WTC11 (cell line): ENCODE measurements at regions not wholly inside any gene's neighbourhood (a gene's known extent, or its start where the extent isn't known, plus 50 kb on each side); places are given as distances from the start of the nearest gene placed in this dataset.

Experiments used
- ATAC-seq: fragments of 200-7000 bp; cut with Tn5 transposase; 2 replicates; pipeline ENCODE4 v1.10.0; 2021; ENCODE audit warnings: mild to moderate bottlenecking, moderate library complexity
- CTCF ChIA-PET: fragments of 300-600 bp; sonication (Branson Sonifier 250); formaldehyde crosslinking; loops from one replicate; lab custom pipeline; 2021; ENCODE audit warnings: antibody characterized with exemption; lab: Charles Lee
- POLR2A ChIA-PET: fragments of 350-600 bp; sonication (Branson Sonifier 250); formaldehyde crosslinking; loops from one replicate; lab custom pipeline; 2021; ENCODE audit warnings: antibody characterized with exemption; lab: Charles Lee
- DNase-seq: peaks from one replicate; pipeline ENCODE4 v3.0.0; 2021; ENCODE audit warnings: low spot score
- H3K27ac Mint-ChIP-seq: 2 replicates; pipeline ENCODE4 v1.8.0; 2021; ENCODE audit warnings: mixed read lengths
- H3K27me3 Mint-ChIP-seq: 2 replicates; pipeline ENCODE4 v1.8.0; 2021; ENCODE audit warnings: low read depth, mild to moderate bottlenecking, moderate library complexity, mixed read lengths
- H3K36me3 Mint-ChIP-seq: 2 replicates; pipeline ENCODE4 v1.8.0; 2021; ENCODE audit warnings: mixed read lengths
- H3K4me1 Mint-ChIP-seq: 2 replicates; pipeline ENCODE4 v1.8.0; 2022; ENCODE audit warnings: mixed read lengths
- H3K4me3 Mint-ChIP-seq: 2 replicates; pipeline ENCODE4 v1.8.0; 2021; ENCODE audit warnings: mild to moderate bottlenecking, moderate library complexity, mixed read lengths
- H3K9me3 Mint-ChIP-seq: 2 replicates; pipeline ENCODE4 v1.8.0; 2021; ENCODE audit warnings: mixed read lengths
- AFF4 ChIP-seq: sonication (generic); formaldehyde crosslinking; IDR thresholded peaks from 2 replicates; pipeline ENCODE4 v1.8.1; 2023; ENCODE audit warnings: mild to moderate bottlenecking, missing genetic modification reagents, borderline replicate concordance
- ARID4B ChIP-seq: sonication (generic); formaldehyde crosslinking; IDR thresholded peaks from 2 replicates; pipeline ENCODE4 v1.8.0; 2023; ENCODE audit warnings: missing genetic modification reagents, mild to moderate bottlenecking, borderline replicate concordance
- ATF2 ChIP-seq: sonication (generic); formaldehyde crosslinking; IDR thresholded peaks from 2 replicates; pipeline ENCODE4 v1.8.1; 2022; ENCODE audit warnings: low read depth, missing genetic modification reagents, borderline replicate concordance
- CDX4 ChIP-seq: fragments of 250-450 bp; sonication (Bioruptor Pico); IDR thresholded peaks from 2 replicates; pipeline ENCODE4 v1.9.0; 2021; ENCODE audit warnings: moderate library complexity, mild to moderate bottlenecking, inconsistent platforms, borderline replicate concordance
- CTCF ChIP-seq: fragments of 200-600 bp; IDR thresholded peaks from 2 replicates; pipeline ENCODE4 v1.8.0; 2022; ENCODE audit warnings: antibody characterized with exemption
- IRF1 ChIP-seq: sonication (generic); formaldehyde crosslinking; IDR thresholded peaks from 2 replicates; pipeline ENCODE4 v1.8.0; 2023; ENCODE audit warnings: missing genetic modification reagents
- MXD4 ChIP-seq: fragments of 250-450 bp; sonication (Bioruptor Pico); IDR thresholded peaks from 2 replicates; pipeline ENCODE4 v1.8.0; 2021; ENCODE audit warnings: mild to moderate bottlenecking, moderate library complexity, borderline replicate concordance
- MYBL2 ChIP-seq: sonication (generic); formaldehyde crosslinking; IDR thresholded peaks from 2 replicates; pipeline ENCODE4 v1.8.1; 2023; ENCODE audit warnings: mild to moderate bottlenecking, moderate library complexity, missing genetic modification reagents
- NFATC4 ChIP-seq: fragments of 250-450 bp; sonication (Bioruptor Pico); IDR thresholded peaks from 2 replicates; pipeline ENCODE4 v1.9.0; 2021; ENCODE audit warnings: mild to moderate bottlenecking
- OVOL2 ChIP-seq: fragments of 250-450 bp; sonication (Bioruptor Pico); IDR thresholded peaks from 2 replicates; pipeline ENCODE4 v1.9.0; 2021; ENCODE audit warnings: mild to moderate bottlenecking, borderline replicate concordance
- RORB ChIP-seq: fragments of 250-450 bp; sonication (Bioruptor Pico); IDR thresholded peaks from 2 replicates; pipeline ENCODE4 v1.9.0; 2021; ENCODE audit warnings: mild to moderate bottlenecking
- TCF7 ChIP-seq: sonication (generic); formaldehyde crosslinking; IDR thresholded peaks from 2 replicates; pipeline ENCODE4 v1.8.0; 2022; ENCODE audit warnings: mild to moderate bottlenecking, low read depth, missing genetic modification reagents, moderate library complexity
- TEAD4 ChIP-seq: sonication (generic); formaldehyde crosslinking; IDR thresholded peaks from 2 replicates; pipeline ENCODE4 v1.8.0; 2022; ENCODE audit warnings: mild to moderate bottlenecking, missing genetic modification reagents
- USF2 ChIP-seq: sonication (generic); formaldehyde crosslinking; IDR thresholded peaks from 2 replicates; pipeline ENCODE4 v1.8.1; 2023; ENCODE audit warnings: mild to moderate bottlenecking, missing genetic modification reagents, moderate library complexity
- ZNF263 ChIP-seq: sonication (generic); formaldehyde crosslinking; IDR thresholded peaks from 2 replicates; pipeline ENCODE4 v1.8.1; 2022; ENCODE audit warnings: low read depth, mild to moderate bottlenecking, moderate library complexity, missing genetic modification reagents
- ZNF512 ChIP-seq: sonication (generic); formaldehyde crosslinking; IDR thresholded peaks from 2 replicates; pipeline ENCODE4 v1.8.1; 2022; ENCODE audit warnings: missing genetic modification reagents, borderline replicate concordance
- ZNF671 ChIP-seq: fragments of 250-450 bp; sonication (Bioruptor Pico); IDR thresholded peaks from 2 replicates; pipeline ENCODE4 v1.8.0; 2021; ENCODE audit warnings: mild to moderate bottlenecking

- CTCF ChIA-PET, result no interaction called here
- no peak for TF ChIP-seq ZNF512 (CRISPR knock-in tag)
- no peak for TF ChIP-seq ARID4B
- no peak for TF ChIP-seq MYBL2
- no peak for TF ChIP-seq OVOL2 (CRISPR knock-in tag)
- no peak for TF ChIP-seq AFF4 (CRISPR knock-in tag)
- no peak for TF ChIP-seq IRF1 (CRISPR knock-in tag)
- TF ChIP-seq ATF2 (CRISPR knock-in tag), result no peak
- TF ChIP-seq RORB (CRISPR knock-in tag), result no peak
- Mint-ChIP-seq H3K9me3 (peaks cover 20% of the 10 kb centered on the region), H3K27ac (no peak overlapping the region), H3K36me3 (peaks cover 17% of the 10 kb centered on the region), H3K27me3 (no peaks in the 10 kb centered on the region), H3K4me1 (peaks cover 11% of the 10 kb centered on the region), H3K4me3 (no peak overlapping the region)
- no peak for DNase-seq
- POLR2A ChIA-PET, result no interaction called here
- no peak for ATAC-seq
These were observed 1003.7 kb upstream of the SLIT2 start for GRCh38 chr4:19248023-19248422.

GRCh38 chr4:19241895-19242294 is 1009.8 kb upstream of the SLIT2 start:
- no peak for ATAC-seq
- no peak overlapping the region for H3K4me3 Mint-ChIP-seq
- CTCF ChIA-PET, result no interaction called here

GRCh38 chr4:19239565-19239964 is 1012.1 kb upstream of the SLIT2 start:
- Mint-ChIP-seq H3K9me3 (no peaks in the 10 kb centered on the region), H3K27ac (no peak overlapping the region), H3K4me1 (peaks cover 4% of the 10 kb centered on the region), H3K27me3 (no peaks in the 10 kb centered on the region), H3K36me3 (no peaks in the 10 kb centered on the region), H3K4me3 (no peak overlapping the region)
- DNase-seq (no peak), ATAC-seq (no peak)
- ChIA-PET CTCF (no interaction called here), POLR2A (no interaction called here)
- TF ChIP-seq TCF7 (CRISPR knock-in tag) (no peak), USF2 (CRISPR knock-in tag) (no peak), TEAD4 (CRISPR knock-in tag) (no peak), CTCF (no peak), CDX4 (CRISPR knock-in tag) (no peak), NFATC4 (CRISPR knock-in tag) (no peak)

More at GRCh38 chr4:19241895-19242294, 1009.8 kb upstream of the SLIT2 start:
- Mint-ChIP-seq H3K27me3 (no peaks in the 10 kb centered on the region), H3K36me3 (no peaks in the 10 kb centered on the region), H3K9me3 (no peaks in the 10 kb centered on the region), H3K4me1 (peaks cover 11% of the 10 kb centered on the region), H3K27ac (no peak overlapping the region)
- DNase-seq, result no peak
- TF ChIP-seq ZNF671 (CRISPR knock-in tag), result no peak
- TF ChIP-seq MXD4 (CRISPR knock-in tag), result no peak
- TF ChIP-seq ZNF263, result no peak
- POLR2A ChIA-PET, result no interaction called here
